K562 (cell line): ENCODE measurements at regions not wholly inside any gene's neighbourhood (a gene's known extent, or its start where the extent isn't known, plus 50 kb on each side); places are given as distances from the start of the nearest gene placed in this dataset.

ENCODE experiments used
- CTCF ChIP-seq, 3 experiments: IDR thresholded peaks in 2 of 3; conservative IDR thresholded peaks in 1 of 3; 2 replicates each; pipeline ENCODE4 v1.5.1; 2011 to 2012; ENCODE audit warnings: low read length in 3 of 3, mild to moderate bottlenecking in 3 of 3, control low read depth in 2 of 3, improper control_type of control experiment in 1 of 3, inconsistent platforms in 1 of 3, low read depth in 1 of 3, mixed read lengths in 1 of 3, moderate library complexity in 1 of 3; ENCODE audit not compliant: insufficient read depth in 2 of 3
- REST ChIP-seq, 2 experiments: fragments of 450-650 bp; formaldehyde crosslinking in 1 of 2; IDR thresholded peaks; 2 replicates each; pipeline versions ENCODE4 v1.4.0 to v1.6.1; 2014 to 2020; ENCODE audit warnings: mild to moderate bottlenecking in 2 of 2, borderline replicate concordance in 1 of 2, low read depth in 1 of 2
- SIRT6 ChIP-seq: IDR thresholded peaks from one replicate; pipeline ENCODE4 v1.6.1; 2012; ENCODE audit warnings: low read depth, mild to moderate bottlenecking, control low read depth, inconsistent platforms, low read length, moderate library complexity
- ZNF224 ChIP-seq: sonication (generic); formaldehyde crosslinking; IDR thresholded peaks from 2 replicates; pipeline ENCODE4 v1.8.0; 2022; ENCODE audit warnings: mild to moderate bottlenecking, missing genetic modification reagents

GRCh38 chr14:35213869-35214387, 78.3 kb upstream of the PSMA6 start:
- TF ChIP-seq REST (IDR thresholded peaks at IDR 0.05; ENCODE audit: borderline replicate concordance) (no peak), REST (CRISPR knock-in tag; IDR thresholded peaks at IDR 0.05; ENCODE audit: low read depth) (no peak), CTCF (IDR thresholded peaks at IDR 0.05 in 2 of 3, conservative IDR thresholded peaks at IDR 0.05 in 1 of 3; ENCODE audit: insufficient read depth in 2 of 3, low read depth in 1 of 3, low read length in 3 of 3) (no peak), ZNF224 (CRISPR knock-in tag) (no peak), SIRT6 (no peak)
